ENCODE measurements at regions not wholly inside any gene's neighbourhood (a gene's known extent, or its start where the extent isn't known, plus 50 kb on each side); places are given as distances from the start of the nearest gene placed in this dataset.

DNA sequence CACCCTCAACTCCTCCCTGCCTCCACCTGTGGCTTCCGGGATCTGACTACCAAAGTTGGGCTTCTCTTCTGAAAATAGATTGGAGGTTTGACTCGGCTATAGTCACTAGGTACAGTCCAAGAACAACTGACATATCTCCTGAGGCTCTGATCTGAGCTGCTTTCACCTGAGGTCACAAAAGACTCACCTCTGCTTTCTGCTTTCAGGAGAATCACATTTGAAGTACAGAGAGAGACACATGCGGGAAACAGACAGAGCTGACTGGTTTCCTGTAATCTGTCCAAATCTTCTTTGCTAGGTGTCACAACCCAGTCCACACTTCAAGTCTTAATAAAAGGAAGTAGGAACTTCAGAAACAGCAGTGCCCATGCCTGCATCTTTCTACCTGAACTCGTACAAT is 245.4 kb upstream of the CHRM3 start:
- no peaks in the 10 kb centered on the region for H3K9me3 ChIP-seq
- no peaks in the 10 kb centered on the region for H3K27me3 ChIP-seq
- TF ChIP-seq, protein P1, sequence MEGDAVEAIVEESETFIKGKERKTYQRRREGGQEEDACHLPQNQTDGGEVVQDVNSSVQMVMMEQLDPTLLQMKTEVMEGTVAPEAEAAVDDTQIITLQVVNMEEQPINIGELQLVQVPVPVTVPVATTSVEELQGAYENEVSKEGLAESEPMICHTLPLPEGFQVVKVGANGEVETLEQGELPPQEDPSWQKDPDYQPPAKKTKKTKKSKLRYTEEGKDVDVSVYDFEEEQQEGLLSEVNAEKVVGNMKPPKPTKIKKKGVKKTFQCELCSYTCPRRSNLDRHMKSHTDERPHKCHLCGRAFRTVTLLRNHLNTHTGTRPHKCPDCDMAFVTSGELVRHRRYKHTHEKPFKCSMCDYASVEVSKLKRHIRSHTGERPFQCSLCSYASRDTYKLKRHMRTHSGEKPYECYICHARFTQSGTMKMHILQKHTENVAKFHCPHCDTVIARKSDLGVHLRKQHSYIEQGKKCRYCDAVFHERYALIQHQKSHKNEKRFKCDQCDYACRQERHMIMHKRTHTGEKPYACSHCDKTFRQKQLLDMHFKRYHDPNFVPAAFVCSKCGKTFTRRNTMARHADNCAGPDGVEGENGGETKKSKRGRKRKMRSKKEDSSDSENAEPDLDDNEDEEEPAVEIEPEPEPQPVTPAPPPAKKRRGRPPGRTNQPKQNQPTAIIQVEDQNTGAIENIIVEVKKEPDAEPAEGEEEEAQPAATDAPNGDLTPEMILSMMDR (IDR thresholded peaks at IDR 0.05), result no peak
- intact Hi-C loops (cut with DNase I), result no loop called here
- DNase-seq, result no peak
- H3K9ac ChIP-seq (ENCODE audit: low read depth in 2 of 2, low read length in 2 of 2), result no peak overlapping the region
- no peaks in the 10 kb centered on the region for H3K4me1 ChIP-seq
- H3K36me3 ChIP-seq, result no peaks in the 10 kb centered on the region
- H3K27ac ChIP-seq, result no peak overlapping the region
- no peak overlapping the region for H3K4me3 ChIP-seq

- Histone ChIP-seq H3K27ac (no peak overlapping the region), H3K4me1 (no peaks in the 10 kb centered on the region), H3K27me3 (no peaks in the 10 kb centered on the region), H3K9me3 (no peaks in the 10 kb centered on the region), H3K4me3 (no peak overlapping the region), H3K9ac (ENCODE audit: low read depth in 2 of 2, low read length in 2 of 2) (no peak overlapping the region), H3K36me3 (no peaks in the 10 kb centered on the region)
- intact Hi-C loops (cut with DNase I), result no loop called here
- no peak for DNase-seq
- TF ChIP-seq, protein P1 (IDR thresholded peaks at IDR 0.05), result no peak
Measured at GRCh38 chr1:239139801-239140200, 246.6 kb upstream of the CHRM3 start.

DNA sequence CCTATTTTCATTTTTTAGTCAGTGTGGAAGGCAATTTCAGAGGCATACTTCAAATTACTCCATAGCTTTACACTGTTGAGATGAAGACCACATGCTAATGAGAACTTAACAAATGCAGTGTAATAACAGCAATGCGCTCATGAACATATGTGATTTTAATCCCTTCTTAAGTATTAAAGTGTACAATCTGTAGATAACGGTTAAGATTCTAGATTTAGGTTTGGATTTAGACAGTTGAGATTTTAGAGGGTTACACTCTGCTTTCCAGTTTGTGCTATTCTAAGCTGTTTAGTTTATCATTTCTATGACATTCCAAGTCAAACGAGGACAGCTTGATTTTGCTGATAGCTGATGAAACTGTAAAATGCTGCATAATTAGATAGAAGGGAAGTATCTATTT is 257.8 kb upstream of the CHRM3 start:
- H3K4me1 ChIP-seq, result no peaks in the 10 kb centered on the region
- no peak overlapping the region for H3K9ac ChIP-seq (ENCODE audit: low read depth in 2 of 2, low read length in 2 of 2)
- no peak overlapping the region for H3K27ac ChIP-seq
- intact Hi-C loops (cut with DNase I), result no loop called here
- no peaks in the 10 kb centered on the region for H3K36me3 ChIP-seq
- TF ChIP-seq, protein P1 (IDR thresholded peaks at IDR 0.05), result no peak
- DNase-seq, result no peak
- no peaks in the 10 kb centered on the region for H3K27me3 ChIP-seq
- H3K4me3 ChIP-seq, result no peak overlapping the region
- no peaks in the 10 kb centered on the region for H3K9me3 ChIP-seq

DNA sequence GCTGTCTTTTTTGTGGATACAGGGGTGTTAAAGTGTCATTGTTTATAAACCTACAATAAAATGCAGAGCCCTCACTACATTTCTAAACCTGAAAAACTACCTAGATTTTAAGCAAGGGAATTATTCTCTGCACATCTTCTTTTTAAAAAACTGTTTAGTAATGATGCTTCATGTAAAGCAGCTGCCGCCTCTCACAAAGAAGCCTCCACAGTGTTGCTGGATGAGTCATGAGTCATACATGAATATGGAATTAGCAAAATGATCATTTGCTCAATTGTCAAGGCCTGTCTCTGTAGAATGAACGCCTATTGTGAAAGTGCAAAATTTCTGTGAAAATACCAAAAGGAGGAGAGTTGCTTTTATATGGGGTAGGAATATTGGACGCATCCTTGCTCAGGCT is 259.5 kb upstream of the CHRM3 start:
- TF ChIP-seq, protein P1 (IDR thresholded peaks at IDR 0.05), result no peak
- no peak overlapping the region for H3K4me3 ChIP-seq
- H3K36me3 ChIP-seq, result no peaks in the 10 kb centered on the region
- no peak overlapping the region for H3K9ac ChIP-seq (ENCODE audit: low read depth in 2 of 2, low read length in 2 of 2)
- no peaks in the 10 kb centered on the region for H3K27me3 ChIP-seq
- no peak overlapping the region for H3K27ac ChIP-seq
- no peaks in the 10 kb centered on the region for H3K9me3 ChIP-seq
- DNase-seq, result no peak
- intact Hi-C loops (cut with DNase I), result no loop called here
- no peaks in the 10 kb centered on the region for H3K4me1 ChIP-seq

DNA sequence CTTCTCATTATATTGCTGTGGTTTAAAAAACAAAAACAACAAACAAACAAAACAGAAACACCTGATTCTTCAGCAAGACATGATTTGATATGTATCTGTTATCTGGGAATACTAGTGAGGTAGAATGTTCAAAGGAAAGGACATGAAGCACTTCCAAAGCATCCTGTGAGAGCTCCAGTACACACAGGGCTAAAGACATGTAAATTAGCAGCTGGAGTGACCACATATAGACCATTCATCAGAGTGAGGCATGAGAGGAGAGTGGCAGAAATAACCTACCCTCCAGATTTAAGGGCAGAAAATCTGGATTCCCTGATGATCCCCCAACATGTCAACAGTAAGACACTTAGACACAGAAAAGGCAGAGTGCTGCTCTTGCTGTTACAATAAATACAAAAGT is 260.5 kb upstream of the CHRM3 start:
- H3K9me3 ChIP-seq, result no peaks in the 10 kb centered on the region
- intact Hi-C loops (cut with DNase I), result no loop called here
- TF ChIP-seq, protein P1 (IDR thresholded peaks at IDR 0.05), result no peak
- H3K27ac ChIP-seq, result no peak overlapping the region
- no peaks in the 10 kb centered on the region for H3K36me3 ChIP-seq
- no peaks in the 10 kb centered on the region for H3K4me1 ChIP-seq
- no peak overlapping the region for H3K9ac ChIP-seq (ENCODE audit: low read depth in 2 of 2, low read length in 2 of 2)
- no peaks in the 10 kb centered on the region for H3K27me3 ChIP-seq
- H3K4me3 ChIP-seq, result no peak overlapping the region
- no peak for DNase-seq

DNA sequence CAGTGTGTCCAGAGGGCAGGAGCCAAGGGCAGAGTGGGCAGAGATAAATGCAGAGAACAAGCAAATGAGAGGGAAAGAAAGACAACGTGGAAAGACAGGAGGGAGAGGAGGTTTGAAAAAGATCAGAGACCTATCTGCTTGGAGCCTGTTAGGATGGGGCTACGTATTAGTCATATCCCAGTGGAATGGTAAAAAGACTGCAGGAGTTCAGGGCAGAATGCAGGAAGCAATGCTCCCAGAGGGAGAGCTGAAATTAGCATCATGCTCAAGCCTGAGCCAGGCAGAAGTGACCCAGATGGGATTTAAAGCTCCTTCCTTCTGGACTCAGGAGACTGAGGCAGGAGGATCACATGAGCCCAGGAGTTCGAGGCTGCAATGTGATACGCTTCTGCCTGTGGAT is 261.3 kb upstream of the CHRM3 start:
- no peak overlapping the region for H3K9ac ChIP-seq (ENCODE audit: low read depth in 2 of 2, low read length in 2 of 2)
- no peak for DNase-seq
- no peak overlapping the region for H3K27ac ChIP-seq
- H3K36me3 ChIP-seq, result no peaks in the 10 kb centered on the region
- H3K4me3 ChIP-seq, result no peak overlapping the region
- no peaks in the 10 kb centered on the region for H3K27me3 ChIP-seq
- no peaks in the 10 kb centered on the region for H3K9me3 ChIP-seq
- intact Hi-C loops (cut with DNase I), result no loop called here
- H3K4me1 ChIP-seq, result no peaks in the 10 kb centered on the region
- TF ChIP-seq, protein P1 (IDR thresholded peaks at IDR 0.05), result no peak

Measured in colonic mucosa (tissue), 4 donors.